GM12878 (cell line): ENCODE measurements at regions not wholly inside any gene's neighbourhood (a gene's known extent, or its start where the extent isn't known, plus 50 kb on each side); places are given as distances from the start of the nearest gene placed in this dataset.

Source experiments
- ATAC-seq: fragments of 200-7000 bp; cut with Tn5 transposase; 3 replicates; pipeline ENCODE4 v1.9.1; 2020; ENCODE audit warnings: mild to moderate bottlenecking, moderate library complexity
- BruUV-seq: library from RNA; stranded (reverse); fragments of 400-500 nt; replicated peaks from 2 replicates; lab custom pipeline; 2021; lab: Mats Ljungman, UMichigan
- CTCF ChIA-PET: fragments of 300-600 bp; sonication (Branson Sonifier 250); formaldehyde crosslinking; extraction: SDS; loops from one replicate; lab custom pipeline; 2021; ENCODE audit warnings: inconsistent platforms; lab: Yijun Ruan, JAX
- POLR2A ChIA-PET: fragments of 350-600 bp; formaldehyde crosslinking; extraction: SDS; loops from one replicate; lab custom pipeline; 2021; ENCODE audit warnings: inconsistent platforms; lab: Charles Lee
- RAD21 ChIA-PET: fragments of 300-600 bp; sonication (Branson Sonifier 250); formaldehyde crosslinking; loops from one replicate; lab custom pipeline; 2023; ENCODE audit warnings: antibody characterized with exemption; ENCODE audit not compliant: unreplicated experiment; lab: Charles Lee
- SMC1A ChIA-PET: fragments of 300-600 bp; sonication (Branson Sonifier 250); formaldehyde crosslinking; loops from one replicate; lab custom pipeline; 2023; ENCODE audit not compliant: unreplicated experiment, uncharacterized antibody; lab: Charles Lee
- DNase-seq: peaks from one replicate; pipeline ENCODE4 v3.0.0-alpha.2; 2011; ENCODE audit warnings: low read depth, low spot score
- FAIRE-seq: peaks from 3 replicates; lab custom pipeline; 2011; peaks lifted over from hg19 to GRCh38; lab: Jason Lieb, UNC
- H2AFZ ChIP-seq: 2 replicates; pipeline ENCODE4 v1.6.0; 2011; ENCODE audit warnings: low read depth, low read length, control low read depth; ENCODE audit not compliant: control insufficient read depth
- H3K27ac ChIP-seq: 2 replicates; pipeline ENCODE4 v1.5.1; 2011; ENCODE audit warnings: control low read depth; ENCODE audit not compliant: control insufficient read depth, insufficient read depth
- H3K27me3 ChIP-seq, 2 experiments: replicated peaks in 1 of 2; 2 replicates each; pipeline versions ENCODE4 v1.6.0 to v1.6.1; 2011; ENCODE audit warnings: low read length in 1 of 2; ENCODE audit not compliant: control insufficient read depth in 2 of 2, insufficient read depth in 2 of 2
- H3K36me3 ChIP-seq, 2 experiments: 2 replicates each; pipeline ENCODE4 v1.5.1; 2011; ENCODE audit warnings: low read length in 1 of 2; ENCODE audit not compliant: control insufficient read depth in 2 of 2, insufficient read depth in 2 of 2
- H3K4me1 ChIP-seq: 2 replicates; pipeline ENCODE4 v1.6.1; 2011; ENCODE audit warnings: mild to moderate bottlenecking, low read length, moderate library complexity, mixed read lengths; ENCODE audit not compliant: control insufficient read depth, insufficient read depth
- H3K4me2 ChIP-seq: 2 replicates; pipeline ENCODE4 v1.6.0; 2011; ENCODE audit warnings: control low read depth; ENCODE audit not compliant: control insufficient read depth, insufficient read depth
- H3K4me3 ChIP-seq: fragments of 200-600 bp; sonication (generic); 2 replicates; pipeline ENCODE4 v1.5.1; 2016
- H3K79me2 ChIP-seq: 2 replicates; pipeline ENCODE4 v1.6.0; 2011; ENCODE audit warnings: low read length; ENCODE audit not compliant: control insufficient read depth, insufficient read depth
- H3K9ac ChIP-seq: 2 replicates; pipeline ENCODE4 v1.8.0; 2011; ENCODE audit warnings: low read length, control low read depth, mixed read lengths; ENCODE audit not compliant: control insufficient read depth, insufficient read depth
- H3K9me3 ChIP-seq: replicated peaks from 3 replicates; pipeline ENCODE4 v1.5.1; 2011; ENCODE audit warnings: mild to moderate bottlenecking, low read length; ENCODE audit not compliant: control insufficient read depth, insufficient read depth
- H4K20me1 ChIP-seq: 2 replicates; pipeline ENCODE4 v1.6.0; 2011; ENCODE audit not compliant: control insufficient read depth, insufficient read depth
- IRF4 ChIP-seq: IDR thresholded peaks from 2 replicates; pipeline ENCODE4 v1.6.1; 2011; ENCODE audit warnings: low read depth, low read length
- NFYB ChIP-seq: IDR thresholded peaks from 2 replicates; pipeline ENCODE4 v1.6.1; 2011; ENCODE audit warnings: low read depth, mild to moderate bottlenecking, low read length, improper control_type of control experiment, moderate library complexity; ENCODE audit not compliant: insufficient read depth
- RAD51 ChIP-seq: fragments of 450-650 bp; IDR thresholded peaks from 2 replicates; pipeline ENCODE4 v1.6.1; 2016; ENCODE audit warnings: moderate library complexity, mild to moderate bottlenecking, inconsistent platforms
- RELA ChIP-seq: fragments of 450-650 bp; IDR thresholded peaks from 2 replicates; pipeline ENCODE4 v1.8.0; 2014; ENCODE audit warnings: borderline replicate concordance; ENCODE audit not compliant: partially characterized antibody
- SMC3 ChIP-seq: IDR thresholded peaks from 2 replicates; pipeline ENCODE4 v1.6.1; 2011; ENCODE audit warnings: low read length, improper control_type of control experiment, borderline replicate concordance
- SREBF2 ChIP-seq: IDR thresholded peaks from 2 replicates; pipeline ENCODE4 v1.6.1; 2012; ENCODE audit warnings: mild to moderate bottlenecking, low read length
- SUPT20H ChIP-seq: IDR thresholded peaks from 2 replicates; pipeline ENCODE4 v1.6.1; 2011; ENCODE audit warnings: low read depth, mild to moderate bottlenecking, low read length, moderate library complexity, borderline replicate concordance; ENCODE audit not compliant: control insufficient read depth
- WGBS: methylation state at CpG from one replicate; pipeline ENCODE4 v1.1.6; 2016; ENCODE audit warnings: low lambda C conversion rate; ENCODE audit not compliant: insufficient replicate concordance, insufficient coverage; ENCODE audit errors: missing lambda C conversion rate; 5-methylcytosine and 5-hydroxymethylcytosine counted together
- in situ Hi-C: fragments of 300-500 bp; cut with MboI; formaldehyde crosslinking; loops from 9 replicates; pipeline ENCODE4 v1.14.3; 2018; ENCODE audit warnings: mixed read lengths
- intact Hi-C: fragments of 100-400 bp; cut with micrococcal nuclease; formaldehyde crosslinking; loops from one replicate; pipeline ENCODE4 v1.14.2; 2022; ENCODE audit not compliant: unreplicated experiment
- TF ChIP-seq, protein P1 (sequence below): IDR thresholded peaks from 2 replicates; pipeline ENCODE4 v1.6.1; 2012; ENCODE audit warnings: low read depth, low read length, improper control_type of control experiment

DNA sequence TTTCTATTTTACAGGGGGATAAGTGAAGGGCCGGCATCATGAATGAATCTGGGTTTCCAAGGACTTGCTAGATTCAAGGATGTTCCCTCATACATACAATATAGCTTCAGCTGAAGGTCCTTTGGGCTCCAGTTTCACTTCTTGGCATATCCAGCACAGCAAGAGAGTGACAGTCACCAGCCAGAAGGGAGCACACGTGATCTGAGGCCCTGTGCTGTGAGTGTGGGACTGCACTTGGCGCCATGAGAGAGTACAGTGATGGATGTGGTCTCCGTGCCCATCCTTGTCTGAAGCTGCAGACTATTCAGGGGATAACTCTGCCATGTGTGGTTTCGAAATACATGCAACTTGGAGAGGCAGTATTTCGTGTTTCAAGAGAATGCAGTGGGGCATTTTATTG is 159.7 kb upstream of the DSCAM start:
- Histone ChIP-seq H3K4me1 (no peaks in the 10 kb centered on the region), H3K4me3 (no peak overlapping the region), H3K36me3 (no peaks in the 10 kb centered on the region), H2AFZ (no peak overlapping the region), H3K27ac (no peak overlapping the region), H3K79me2 (no peaks in the 10 kb centered on the region), H3K9ac (no peak overlapping the region), H4K20me1 (no peaks in the 10 kb centered on the region), H3K9me3 (no peaks in the 10 kb centered on the region; the same call in 2 of the 3 replicates), H3K27me3 (no peaks in the 10 kb centered on the region), H3K4me2 (no peak overlapping the region)
- FAIRE-seq: no peak
- no peak for TF ChIP-seq IRF4
- ChIA-PET POLR2A (no interaction called here), CTCF (no interaction called here), RAD21 (no interaction called here), SMC1A (no interaction called here)
- DNase-seq: no peak
- BruUV-seq: no TSS peak
- WGBS: 8% methylated on average over 6 of the region's 6 CpGs
- in situ Hi-C loops (no loop called here), intact Hi-C loops (no loop called here)
- no peak for ATAC-seq

DNA sequence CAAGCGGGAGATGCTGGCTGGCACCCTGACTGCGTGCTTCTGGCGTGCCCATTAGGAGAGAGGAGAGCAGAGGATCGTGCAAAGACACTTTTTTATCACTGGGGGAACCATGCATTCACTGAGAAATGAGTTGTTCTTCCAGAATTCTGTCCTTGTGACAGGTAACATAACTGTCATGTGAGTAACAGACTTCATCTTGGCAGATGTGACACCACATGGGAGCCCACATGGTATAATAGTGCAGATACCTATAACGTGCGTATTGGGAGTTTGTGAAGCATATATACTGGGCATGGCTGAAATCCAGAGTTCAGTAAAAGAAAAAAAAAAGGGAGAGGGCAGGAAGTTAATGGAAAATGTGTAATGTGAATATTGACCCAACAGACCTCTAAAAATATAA is 159.6 kb upstream of the BACE2 start:
- H3K4me3 ChIP-seq: no peak overlapping the region
- no peaks in the 10 kb centered on the region for H3K36me3 ChIP-seq
- no peak for ATAC-seq
- no peaks in the 10 kb centered on the region for H3K4me1 ChIP-seq
- H3K9ac ChIP-seq: no peak overlapping the region
- FAIRE-seq: no peak
- ChIA-PET SMC1A (interaction anchor here (0.7 kb wide), 1 partner anchor 62 kb away, joined by 3 read pairs; no protein-coding TSS in a partner anchor), CTCF (no interaction called here), RAD21 (no interaction called here), POLR2A (no interaction called here)
- in situ Hi-C loops: no loop called here
- no peak overlapping the region for H3K4me2 ChIP-seq
- no peak for TF ChIP-seq SREBF2
- TF ChIP-seq SMC3: no peak
- TF ChIP-seq, protein P1, sequence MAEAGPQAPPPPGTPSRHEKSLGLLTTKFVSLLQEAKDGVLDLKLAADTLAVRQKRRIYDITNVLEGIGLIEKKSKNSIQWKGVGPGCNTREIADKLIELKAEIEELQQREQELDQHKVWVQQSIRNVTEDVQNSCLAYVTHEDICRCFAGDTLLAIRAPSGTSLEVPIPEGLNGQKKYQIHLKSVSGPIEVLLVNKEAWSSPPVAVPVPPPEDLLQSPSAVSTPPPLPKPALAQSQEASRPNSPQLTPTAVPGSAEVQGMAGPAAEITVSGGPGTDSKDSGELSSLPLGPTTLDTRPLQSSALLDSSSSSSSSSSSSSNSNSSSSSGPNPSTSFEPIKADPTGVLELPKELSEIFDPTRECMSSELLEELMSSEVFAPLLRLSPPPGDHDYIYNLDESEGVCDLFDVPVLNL: no peak
- TF ChIP-seq RELA: no peak
- TF ChIP-seq RAD51: no peak
- no peak for TF ChIP-seq SUPT20H
- no peak for TF ChIP-seq NFYB
- H2AFZ ChIP-seq: no peak overlapping the region
- H3K9me3 ChIP-seq: no peaks in the 10 kb centered on the region; the same call in 2 of the 3 replicates
- H3K27me3 ChIP-seq: no peaks in the 10 kb centered on the region
- H4K20me1 ChIP-seq: no peaks in the 10 kb centered on the region
- no peak for DNase-seq
- no peaks in the 10 kb centered on the region for H3K79me2 ChIP-seq
- no peak overlapping the region for H3K27ac ChIP-seq
- no TSS peak for BruUV-seq
- intact Hi-C loops: no loop called here
- 6% methylated on average over 6 of the region's 6 CpGs for WGBS
